Uterus (tissue), 2 donors: ENCODE measurements at regions not wholly inside any gene's neighbourhood (a gene's known extent, or its start where the extent isn't known, plus 50 kb on each side); places are given as distances from the start of the nearest gene placed in this dataset.

Source experiments
- CTCF ChIP-seq, 4 experiments: fragments of 200-600 bp in 2 of 4; fragments of 450-650 bp in 2 of 4; sonication (generic) in 2 of 4; IDR thresholded peaks; one replicate each; pipeline ENCODE4 v1.5.1; 2016 to 2019; ENCODE audit warnings: antibody characterized with exemption in 4 of 4, mild to moderate bottlenecking in 2 of 4, moderate library complexity in 1 of 4
- POLR2A ChIP-seq, 2 donors: fragments of 450-650 bp; IDR thresholded peaks; one replicate each; pipeline ENCODE4 v1.6.1; 2016; ENCODE audit warnings: antibody characterized with exemption in 2 of 2, mild to moderate bottlenecking in 1 of 2, moderate library complexity in 1 of 2

- no peak for TF ChIP-seq POLR2A (IDR thresholded peaks at IDR 0.05)
- no peak for TF ChIP-seq CTCF (IDR thresholded peaks at IDR 0.05)
Observed at GRCh38 chr17:27153005-27153404, 140.9 kb upstream of the WSB1 start.
